Panc1 (cell line): ENCODE measurements at regions not wholly inside any gene's neighbourhood (a gene's known extent, or its start where the extent isn't known, plus 50 kb on each side); places are given as distances from the start of the nearest gene placed in this dataset.

Experiments used
- ATAC-seq: fragments of 200-7000 bp; cut with Tn5 transposase; 2 replicates; pipeline ENCODE4 v1.9.1; 2020; ENCODE audit warnings: mild to moderate bottlenecking, moderate library complexity
- BruUV-seq: library from RNA; stranded (reverse); fragments of 400-500 nt; replicated peaks from 2 replicates; lab custom pipeline; 2021; lab: Mats Ljungman, UMichigan
- CTCF ChIA-PET: fragments of 300-600 bp; sonication (Branson Sonifier 250); formaldehyde crosslinking; loops from one replicate; lab custom pipeline; 2022; ENCODE audit warnings: antibody characterized with exemption; lab: Charles Lee
- POLR2A ChIA-PET: fragments of 300-600 bp; sonication (Branson Sonifier 250); formaldehyde crosslinking; loops from one replicate; lab custom pipeline; 2022; ENCODE audit warnings: antibody characterized with exemption; lab: Charles Lee
- DNase-seq: peaks from one replicate; pipeline ENCODE4 v3.0.0-alpha.2; 2010; ENCODE audit warnings: low read depth, low spot score
- H3K27ac ChIP-seq: 2 replicates; pipeline ENCODE4 v1.5.1; 2011; ENCODE audit warnings: mild to moderate bottlenecking, low read length, inconsistent platforms
- H3K27me3 ChIP-seq: fragments of 200-500 bp; sonication (Bioruptor generic); 2 replicates; pipeline ENCODE4 v1.6.0; 2014; ENCODE audit warnings: low read length, inconsistent platforms; ENCODE audit not compliant: control insufficient read depth, insufficient read depth
- H3K36me3 ChIP-seq: fragments of 200-500 bp; sonication (Bioruptor generic); 2 replicates; pipeline ENCODE4 v1.5.1; 2014; ENCODE audit warnings: inconsistent platforms, mild to moderate bottlenecking, low read length, moderate library complexity; ENCODE audit not compliant: control insufficient read depth, insufficient read depth
- H3K4me1 ChIP-seq: 2 replicates; pipeline ENCODE4 v1.5.1; 2011; ENCODE audit warnings: inconsistent platforms, mild to moderate bottlenecking, low read length, moderate library complexity; ENCODE audit not compliant: control insufficient read depth, insufficient read depth
- H3K4me3 ChIP-seq, 2 experiments: 2 replicates each; pipeline ENCODE4 v1.5.1; 2011 to 2012; ENCODE audit warnings: low read depth in 2 of 2, low read length in 2 of 2, mild to moderate bottlenecking in 2 of 2, inconsistent platforms in 1 of 2, moderate library complexity in 1 of 2
- H3K9me3 ChIP-seq: fragments of 200-500 bp; sonication (Bioruptor generic); 2 replicates; pipeline ENCODE4 v1.5.1; 2014; ENCODE audit warnings: low read depth, mild to moderate bottlenecking, inconsistent platforms, low read length, moderate library complexity; ENCODE audit not compliant: control insufficient read depth, insufficient read depth
- CTCF ChIP-seq: fragments of 450-650 bp; IDR thresholded peaks from 2 replicates; pipeline ENCODE4 v1.5.1; 2017; ENCODE audit warnings: mild to moderate bottlenecking
- POLR2AphosphoS5 ChIP-seq: IDR thresholded peaks from 2 replicates; pipeline ENCODE4 v1.6.1; 2012; ENCODE audit warnings: mild to moderate bottlenecking, low read depth, low read length, moderate library complexity
- REST ChIP-seq, 2 experiments: IDR thresholded peaks; 2 replicates each; pipeline ENCODE4 v1.6.1; 2011 to 2012; ENCODE audit warnings: low read depth in 2 of 2, control low read depth in 1 of 2, low read length in 1 of 2, mild to moderate bottlenecking in 1 of 2, moderate library complexity in 1 of 2; ENCODE audit not compliant: insufficient read depth in 1 of 2
- SIN3A ChIP-seq: IDR thresholded peaks from 2 replicates; pipeline ENCODE4 v1.6.1; 2012; ENCODE audit warnings: low read depth, mild to moderate bottlenecking, low read length, moderate library complexity, borderline replicate concordance; ENCODE audit not compliant: insufficient read depth
- TCF7L2 ChIP-seq: IDR thresholded peaks from 2 replicates; pipeline ENCODE4 v1.6.1; 2011; ENCODE audit warnings: mild to moderate bottlenecking, low read depth, low read length, inconsistent platforms
- in situ Hi-C: cut with HindIII; loops from 2 replicates; pipeline ENCODE4 v1.10.0; 2016; ENCODE audit warnings: low sequenced_read_pairs, low pct_unique_long_range_greater_than_20kb
- intact Hi-C: fragments of 100-400 bp; cut with micrococcal nuclease; formaldehyde crosslinking; loops from one replicate; pipeline ENCODE4 v1.10.0; 2022; ENCODE audit not compliant: unreplicated experiment

- no TSS peak for BruUV-seq
- H3K27me3 ChIP-seq: no peaks in the 10 kb centered on the region
- in situ Hi-C loops: no loop called here
- TF ChIP-seq CTCF: no peak
- no peak for TF ChIP-seq SIN3A
- DNase-seq (no peak), ATAC-seq (no peak)
- ChIA-PET POLR2A (no interaction called here), CTCF (no interaction called here)
- no peak overlapping the region for H3K27ac ChIP-seq
- H3K4me1 ChIP-seq: no peaks in the 10 kb centered on the region
- H3K4me3 ChIP-seq: no peak overlapping the region
- no peaks in the 10 kb centered on the region for H3K9me3 ChIP-seq
- H3K36me3 ChIP-seq: no peaks in the 10 kb centered on the region
- intact Hi-C loops: no loop called here
Observed at GRCh38 chrX:22430701-22431100, 158.0 kb downstream of the CBLL2 start.

- in situ Hi-C loops: no loop called here
Observed at GRCh38 chrX:22433292-22434070, 160.8 kb downstream of the CBLL2 start.

More at GRCh38 chrX:22433292-22434070, 160.8 kb downstream of the CBLL2 start:
- no TSS peak for BruUV-seq
- H3K36me3 ChIP-seq: no peaks in the 10 kb centered on the region
- ChIA-PET POLR2A (no interaction called here), CTCF (no interaction called here)
- no peaks in the 10 kb centered on the region for H3K4me1 ChIP-seq
- ATAC-seq (no peak), DNase-seq (no peak)
- no peaks in the 10 kb centered on the region for H3K9me3 ChIP-seq
- TF ChIP-seq TCF7L2: no peak
- TF ChIP-seq POLR2AphosphoS5: no peak
- TF ChIP-seq SIN3A: no peak
- TF ChIP-seq CTCF: no peak
- no peak for TF ChIP-seq REST (IDR thresholded peaks at IDR 0.05; ENCODE audit: insufficient read depth in 1 of 2, low read depth in 2 of 2, low read length in 1 of 2)
- intact Hi-C loops: no loop called here
- no peak overlapping the region for H3K4me3 ChIP-seq
- H3K27me3 ChIP-seq: no peaks in the 10 kb centered on the region
- H3K27ac ChIP-seq: no peak overlapping the region
